OCI-LY3 (cell line): ENCODE measurements at regions not wholly inside any gene's neighbourhood (a gene's known extent, or its start where the extent isn't known, plus 50 kb on each side); places are given as distances from the start of the nearest gene placed in this dataset.

Source experiments
- CTCF ChIP-seq: fragments of 200-600, 300-600 bp; sonication (generic); IDR thresholded peaks from 2 replicates; pipeline ENCODE4 v1.5.1; 2014; ENCODE audit warnings: antibody characterized with exemption, low read length, low read depth
- EZH2phosphoT487 ChIP-seq: fragments of 200-600 bp; shearing (Covaris generic); IDR thresholded peaks from 2 replicates; pipeline ENCODE4 v1.6.1; 2018; ENCODE audit warnings: antibody characterized with exemption, mixed run types, low read depth

- TF ChIP-seq CTCF = no peak
- no peak for TF ChIP-seq EZH2phosphoT487
Measured at GRCh38 chr1:87739141-87739540, 410.5 kb downstream of the LMO4 start.
